Activated naive CD8-positive, alpha-beta T cell treated with anti-CD3 and anti-CD28 coated beads, Interleukin-2, amount 50 U/mL, for 16 hours (primary cell): ENCODE measurements at regions not wholly inside any gene's neighbourhood (a gene's known extent, or its start where the extent isn't known, plus 50 kb on each side); places are given as distances from the start of the nearest gene placed in this dataset.
A peak's percentile ranks its signal among the peaks of the same experiment; 100 is the strongest.

Experiments used
- DNase-seq: peaks from one replicate; pipeline ENCODE4 v3.0.0-alpha.2; 2020; ENCODE audit warnings: low read depth, low spot score

GRCh38 chr6:165915022-165915770 lies 252.2 kb upstream of the PDE10A start:
- DNase-seq: no peak

DNA sequence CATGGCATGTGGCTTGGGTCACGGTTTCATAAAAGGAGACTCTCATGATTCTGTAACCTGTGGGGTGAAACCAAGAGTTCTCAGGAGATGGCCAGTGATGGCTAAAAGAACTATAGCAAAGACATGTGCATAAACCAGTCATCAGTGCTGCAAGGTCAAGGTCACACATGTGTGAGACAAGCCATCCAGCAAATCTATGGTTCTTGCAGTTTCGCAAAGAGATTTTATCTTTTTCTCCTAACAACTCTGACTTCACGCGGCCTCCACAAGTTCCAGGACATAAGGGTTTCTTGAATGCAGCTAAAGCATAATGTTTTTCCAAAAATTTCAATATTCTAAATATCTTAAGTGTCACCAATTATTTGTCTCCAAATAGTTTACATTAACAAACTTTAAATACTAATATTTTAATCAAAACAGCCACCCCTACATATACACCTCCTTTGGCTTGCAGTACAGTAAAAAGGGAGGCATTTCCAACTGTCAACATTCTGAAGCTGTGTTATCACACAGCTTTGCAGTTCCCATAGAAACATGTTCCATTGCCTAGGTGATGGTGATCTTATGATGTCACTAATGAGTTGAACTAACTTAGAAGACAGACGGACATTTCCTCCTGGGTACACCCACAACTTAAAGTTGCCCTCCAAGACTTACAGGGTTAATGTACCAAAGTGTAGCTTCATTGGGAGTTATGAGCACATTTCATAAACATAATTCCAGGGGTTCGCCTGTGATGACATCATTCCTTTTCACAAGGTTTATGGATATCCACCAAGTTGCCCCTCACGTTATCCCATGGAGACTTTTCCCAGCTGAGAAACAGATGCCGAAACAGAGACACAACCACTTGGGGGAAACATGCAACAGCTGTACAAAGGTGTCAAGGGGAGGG lies 250.9 kb upstream of the PDE10A start:
- DNase-seq: no peak

DNA sequence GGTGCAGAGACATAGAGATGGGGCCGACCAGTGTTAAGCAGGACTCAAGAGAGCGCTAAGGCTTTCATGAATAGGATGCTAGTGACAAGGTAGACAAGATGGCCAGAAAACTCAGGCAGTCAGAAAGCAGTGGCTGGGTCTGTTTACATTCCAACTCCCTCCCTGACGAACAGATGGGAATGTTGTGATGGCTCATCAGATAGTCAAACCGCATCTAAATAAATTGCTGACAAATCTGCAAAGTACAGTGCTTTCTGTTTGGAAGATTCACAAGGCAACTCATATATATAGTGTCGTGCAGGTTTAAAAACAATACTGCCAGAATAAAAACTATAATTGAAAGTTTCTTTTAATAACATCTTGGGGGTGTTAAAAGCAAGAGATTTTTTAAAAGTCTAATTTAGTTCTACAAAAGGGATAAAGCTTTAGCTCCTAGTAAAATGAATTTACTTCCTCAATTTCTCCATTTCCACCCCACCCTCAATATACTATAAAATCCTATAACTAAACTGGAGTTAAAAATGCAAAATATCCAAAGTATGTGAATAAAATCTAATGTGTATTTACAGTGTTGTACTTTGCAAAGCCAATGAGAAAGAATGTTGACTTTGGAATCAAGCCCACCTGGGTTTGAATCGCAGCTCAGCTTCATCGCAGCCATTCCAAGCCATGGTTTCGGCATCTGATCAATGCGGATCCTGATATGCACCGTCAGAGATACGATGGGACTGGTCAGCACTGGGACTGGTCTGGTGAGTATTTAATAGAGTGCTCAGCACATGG lies 247.3 kb upstream of the PDE10A start:
- no peak for DNase-seq

DNA sequence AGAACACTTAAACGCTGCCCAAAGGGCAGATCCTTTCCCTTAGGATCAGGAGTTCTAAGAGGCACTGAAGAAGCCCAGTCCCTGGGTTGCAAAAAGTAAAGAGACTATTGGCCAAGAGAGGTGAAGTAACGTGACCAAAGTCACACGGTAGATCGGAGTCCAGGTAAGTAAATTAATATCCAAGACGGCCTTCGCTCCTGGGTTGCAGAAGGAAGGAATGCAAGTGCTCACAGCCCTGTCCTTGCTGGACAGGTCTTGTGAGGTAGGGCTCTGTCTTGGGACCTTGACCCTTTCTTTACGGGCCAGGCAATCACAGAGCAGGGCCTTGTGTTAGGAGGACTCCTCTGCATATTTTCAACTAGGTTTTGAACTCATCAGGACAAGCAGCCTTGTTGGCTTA lies 243.7 kb upstream of the PDE10A start:
- DNase-seq: no peak

GRCh38 chr6:165905744-165906143 lies 242.7 kb upstream of the PDE10A start:
- no peak for DNase-seq

DNA sequence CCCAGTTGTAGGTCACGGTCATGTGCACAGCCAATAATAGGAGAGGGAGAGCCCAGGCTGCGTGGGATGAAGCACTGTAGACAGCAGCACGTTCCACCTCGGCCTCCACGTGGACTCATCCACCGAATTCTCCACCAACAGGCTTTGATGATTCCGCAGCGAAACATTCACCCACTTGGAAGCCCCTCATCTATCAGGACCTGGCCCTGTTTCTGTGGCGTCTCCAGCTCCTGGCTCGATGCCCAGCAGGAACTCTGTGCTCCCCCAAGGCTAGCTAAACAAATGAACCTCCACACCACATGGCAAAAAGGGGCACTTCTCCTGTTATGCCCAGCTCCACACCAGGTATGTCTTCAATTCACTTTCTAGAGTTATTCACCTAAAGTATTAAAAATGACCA lies 237.9 kb upstream of the PDE10A start:
- no peak for DNase-seq

DNA sequence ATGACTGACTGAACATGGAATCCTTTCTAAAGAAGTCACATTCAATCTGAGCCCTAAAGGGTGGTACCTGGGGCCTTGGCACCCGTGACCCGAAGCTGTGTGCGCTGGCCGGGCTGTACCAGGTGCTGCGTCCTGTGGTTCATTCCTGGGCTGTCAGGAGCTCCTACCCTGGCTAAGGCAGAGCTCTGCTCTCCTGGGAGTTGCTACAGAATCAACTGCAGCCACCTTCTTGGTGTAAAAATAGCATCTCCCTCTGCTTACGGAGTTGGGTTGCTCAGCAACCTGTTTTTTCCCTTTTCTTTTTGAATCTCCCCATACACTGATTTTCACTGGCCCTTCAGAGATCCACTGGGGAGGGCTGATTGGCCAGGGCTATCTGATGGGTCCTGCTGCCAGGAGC lies 236.6 kb upstream of the PDE10A start:
- DNase-seq: no peak

DNA sequence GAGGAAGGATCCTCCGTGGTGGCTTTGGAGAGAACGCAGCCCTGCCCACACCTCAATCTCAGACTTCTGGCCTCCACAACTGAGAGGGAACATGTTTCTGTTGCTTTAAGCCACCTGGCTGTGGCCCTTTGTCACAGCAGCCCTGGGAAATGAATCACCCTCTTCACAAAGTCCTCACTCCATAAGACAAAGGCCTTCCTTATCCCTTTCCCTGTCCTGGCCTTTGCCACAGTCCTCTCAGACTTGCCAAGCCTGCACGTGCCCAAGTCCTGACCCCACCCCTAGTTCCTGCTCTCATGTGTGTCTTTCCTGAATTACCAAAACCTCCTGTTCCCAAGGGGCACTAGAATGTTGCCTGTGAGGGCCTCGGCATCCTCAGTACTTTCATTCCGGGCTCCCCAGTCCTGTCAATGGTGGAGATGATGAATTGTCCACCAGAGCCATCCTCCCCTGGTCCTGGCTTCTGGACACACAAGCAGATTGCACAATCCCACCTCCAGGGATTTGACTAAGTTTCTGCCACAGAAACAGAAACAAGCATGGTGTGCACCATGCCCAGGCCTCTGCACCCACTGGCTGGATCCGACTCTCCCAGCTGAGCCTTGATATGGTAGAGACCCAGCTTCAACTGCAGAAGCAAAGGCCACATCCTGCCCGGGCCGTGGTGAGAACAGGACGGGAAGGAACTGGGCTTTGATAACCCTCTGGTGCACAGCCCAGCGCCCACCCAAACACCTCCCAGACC lies 232.6 kb upstream of the PDE10A start:
- no peak for DNase-seq

- no peak for DNase-seq
Measured at GRCh38 chr6:165894171-165894825, 231.3 kb upstream of the PDE10A start.

DNA sequence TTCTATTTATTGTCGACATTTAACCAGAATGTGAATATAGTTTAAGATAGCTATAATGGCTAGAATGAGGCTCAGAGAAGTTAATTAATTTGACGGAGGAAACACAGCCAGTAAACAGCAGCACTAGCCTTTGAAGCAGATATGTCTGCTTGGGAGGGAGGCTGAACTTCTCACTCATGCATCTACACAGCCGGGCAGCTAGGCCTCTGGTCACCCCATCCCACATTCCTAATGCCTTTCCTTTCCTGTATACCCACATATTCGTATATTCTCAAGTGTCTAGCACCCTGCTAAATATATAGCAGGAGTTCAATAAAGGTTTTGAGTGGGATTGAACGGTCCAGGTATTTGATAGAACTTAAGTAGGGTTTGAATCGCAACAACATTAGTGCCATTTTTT lies 230.4 kb upstream of the PDE10A start:
- DNase-seq: no peak

DNA sequence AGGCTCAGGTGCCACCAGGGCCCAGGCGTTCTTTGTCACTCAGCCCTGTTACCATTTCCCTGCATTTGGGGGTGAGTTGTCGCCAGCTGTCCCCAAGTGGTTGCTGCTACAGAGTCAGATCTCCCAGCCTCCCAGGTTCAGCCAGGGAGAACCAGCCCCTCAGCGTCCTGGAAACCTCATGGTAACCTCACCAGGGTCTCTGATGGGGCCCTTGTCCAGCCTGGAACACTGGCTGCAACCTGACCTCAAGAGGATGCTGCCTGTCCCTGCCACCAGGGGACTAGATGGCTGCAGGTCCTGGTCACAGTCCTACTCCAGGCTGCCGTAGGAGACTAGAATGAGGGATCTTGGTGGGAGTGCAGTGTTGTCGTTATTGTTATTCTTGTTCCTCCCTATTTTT lies 228.3 kb upstream of the PDE10A start:
- no peak for DNase-seq

- DNase-seq: no peak
Measured at GRCh38 chr6:165890404-165890735, 227.3 kb upstream of the PDE10A start.

DNA sequence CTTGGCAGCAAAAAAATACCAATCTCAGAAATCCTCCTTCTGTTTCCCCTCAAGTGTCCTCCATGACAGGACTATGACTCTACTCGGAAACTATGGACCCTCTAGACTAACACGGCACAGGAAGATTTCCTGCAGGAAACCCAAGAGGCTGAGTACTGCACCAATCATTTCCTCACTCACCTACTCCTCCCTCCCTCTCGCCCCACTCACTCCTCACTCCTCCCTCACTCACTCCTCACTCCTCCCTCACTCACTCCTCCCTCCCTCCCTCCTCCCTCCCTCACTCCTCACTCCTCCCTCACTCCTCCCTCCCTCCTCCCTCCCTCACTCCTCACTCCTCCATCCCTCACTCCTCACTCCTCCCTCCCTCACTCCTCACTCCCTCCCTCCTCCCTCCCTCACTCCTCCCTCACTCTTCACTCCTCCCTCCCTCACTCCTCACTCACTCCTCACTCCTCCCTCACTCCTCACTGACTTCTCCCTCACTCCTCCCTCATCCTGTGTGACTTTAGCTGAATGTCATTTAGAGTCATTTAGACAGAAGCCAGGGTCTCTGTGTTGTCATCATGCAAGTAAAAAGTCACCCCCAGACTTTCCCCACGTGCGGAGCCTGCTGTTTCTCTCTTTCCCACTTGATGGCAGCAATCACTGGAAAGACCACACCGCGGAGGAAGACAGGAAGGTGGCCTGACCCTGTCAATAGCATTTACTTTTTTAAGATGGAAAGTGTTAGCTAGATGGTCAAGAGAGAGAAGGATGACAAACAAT lies 226.8 kb upstream of the PDE10A start:
- DNase-seq: no peak

DNA sequence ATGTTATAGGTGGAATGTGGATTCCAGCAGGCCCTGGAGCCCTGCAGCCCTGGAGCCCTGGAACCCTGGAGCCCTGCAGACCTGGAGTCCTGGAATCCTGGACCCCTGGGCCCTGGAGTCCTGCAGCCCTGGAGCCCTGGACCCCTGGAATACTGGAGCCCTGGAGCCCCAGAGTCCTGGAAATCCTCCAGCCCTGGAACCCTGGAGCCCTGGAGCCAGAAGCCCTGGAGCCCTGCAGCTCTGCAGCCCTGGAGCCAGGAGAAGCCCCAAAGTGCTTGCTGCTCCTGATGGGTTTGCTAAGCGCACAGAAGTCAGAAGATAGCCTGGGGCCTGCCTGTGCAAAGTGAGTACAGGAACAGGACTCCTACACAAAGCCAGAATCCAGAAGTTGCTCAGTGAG lies 223.1 kb upstream of the PDE10A start:
- DNase-seq: no peak

DNA sequence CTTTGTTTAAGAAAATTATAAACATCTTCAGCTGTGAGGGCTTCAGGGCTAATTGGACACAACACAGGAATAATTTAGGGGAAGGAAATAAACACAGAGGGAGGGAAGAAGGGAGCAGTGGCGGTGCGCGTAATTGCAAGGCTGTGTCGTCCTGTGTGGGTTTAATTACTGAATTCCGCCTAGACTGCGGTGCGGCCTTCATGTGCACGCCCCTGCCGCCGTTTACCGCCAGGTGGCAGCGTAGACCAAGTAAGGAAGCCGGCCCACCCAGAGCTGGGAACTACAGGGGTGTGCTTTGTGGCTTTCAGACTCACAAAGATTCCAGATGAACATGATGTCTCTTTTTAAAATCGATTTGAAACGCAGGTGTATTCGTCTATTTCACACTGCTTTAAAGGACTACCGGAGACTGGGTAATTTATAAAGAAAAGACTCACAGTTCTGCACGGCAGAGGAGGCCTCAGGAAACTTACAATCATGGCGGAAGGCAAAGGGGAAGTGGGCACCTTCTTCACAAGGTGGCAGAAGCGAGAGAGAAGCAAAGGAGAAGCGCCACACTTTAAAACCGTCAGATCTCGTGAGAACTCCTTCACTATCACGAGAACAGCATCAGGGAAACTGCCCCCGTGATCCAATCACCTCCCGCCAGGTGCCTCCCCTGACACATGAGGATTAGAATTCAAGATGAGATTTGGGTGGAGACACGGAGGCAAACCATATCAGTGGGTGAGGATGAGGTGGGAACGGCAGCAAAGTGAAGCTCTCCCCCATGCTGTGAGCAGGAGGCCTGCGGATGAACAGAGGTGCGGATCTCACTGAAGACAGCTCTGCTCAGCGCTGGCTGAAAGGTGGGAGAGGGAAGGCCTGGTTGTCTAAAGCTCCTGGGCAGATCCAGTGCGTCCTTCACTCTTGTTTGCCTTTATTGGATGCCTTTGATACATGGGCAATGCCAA lies 222.0 kb upstream of the PDE10A start:
- peak; percentile 44 for DNase-seq

DNA sequence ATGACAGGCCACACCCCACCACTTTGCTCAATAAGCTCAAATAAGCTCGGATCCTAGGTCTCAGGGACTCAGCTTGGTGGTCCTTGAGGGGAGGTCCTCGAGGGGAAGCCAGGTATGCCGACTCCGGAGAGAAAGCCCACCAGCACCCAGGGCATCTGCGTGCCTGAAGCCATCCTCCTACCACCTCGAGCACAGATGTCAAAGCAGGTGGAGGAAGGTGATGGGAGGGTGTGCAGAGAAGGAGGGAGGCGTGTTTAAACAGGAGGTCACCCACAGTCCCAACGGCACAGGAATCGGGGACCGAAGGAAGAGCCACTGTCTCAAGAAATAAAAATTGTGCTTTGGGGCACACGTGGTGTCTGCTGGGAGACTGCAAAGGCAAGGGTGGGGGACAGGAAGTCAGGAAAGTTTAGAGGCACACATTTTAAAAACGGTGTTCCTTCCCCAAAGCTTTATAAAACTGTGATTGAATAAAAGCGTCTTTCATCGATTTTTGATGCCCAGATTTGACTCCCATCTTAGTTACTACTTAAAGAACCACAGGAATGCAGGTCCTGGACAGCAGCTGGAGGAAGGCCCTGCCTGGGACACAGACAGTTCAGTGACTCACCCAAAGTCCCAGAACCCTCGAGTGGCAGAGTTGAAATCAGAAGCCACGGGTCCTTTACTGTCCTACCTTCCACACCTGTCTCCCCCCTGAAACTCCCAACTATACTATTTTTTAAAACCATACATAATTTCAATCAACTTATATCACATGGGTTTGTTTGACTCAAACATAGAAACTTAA lies 221.0 kb upstream of the PDE10A start:
- DNase-seq: no peak

- no peak for DNase-seq
Measured at GRCh38 chr6:165881806-165882205, 218.8 kb upstream of the PDE10A start.

DNA sequence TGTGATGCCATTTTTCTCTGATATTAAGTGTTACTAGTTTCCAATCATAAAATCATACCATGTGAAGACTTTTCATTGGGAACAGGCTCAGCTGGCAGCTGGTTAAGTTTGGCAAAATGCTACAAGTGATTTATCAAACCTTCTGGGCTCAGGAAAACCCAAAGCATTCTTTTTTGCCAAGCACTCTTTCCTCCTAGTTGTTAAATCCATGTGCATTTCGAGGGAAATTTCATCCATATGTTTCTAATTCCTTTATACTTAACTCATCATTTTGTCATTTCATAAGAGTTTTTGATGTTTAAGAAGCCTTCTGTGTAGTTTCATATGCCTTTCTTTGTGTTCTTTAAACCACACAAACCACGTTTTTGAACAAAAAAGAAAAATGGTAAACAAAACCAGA lies 217.6 kb upstream of the PDE10A start:
- no peak for DNase-seq
